A673 (cell line): ENCODE measurements at regions not wholly inside any gene's neighbourhood (a gene's known extent, or its start where the extent isn't known, plus 50 kb on each side); places are given as distances from the start of the nearest gene placed in this dataset.

Source experiments
- BruUV-seq: library from RNA; stranded (reverse); fragments of 400-500 nt; replicated peaks from 2 replicates; lab custom pipeline; 2021; lab: Mats Ljungman, UMichigan
- CTCF ChIA-PET: fragments of 300-600 bp; sonication (Branson Sonifier 250); formaldehyde crosslinking; loops from one replicate; lab custom pipeline; 2022; ENCODE audit warnings: antibody characterized with exemption; lab: Charles Lee
- POLR2A ChIA-PET: fragments of 300-600 bp; sonication (Branson Sonifier 250); formaldehyde crosslinking; loops from one replicate; lab custom pipeline; 2022; ENCODE audit warnings: antibody characterized with exemption; ENCODE audit not compliant: low non-redundant PET; lab: Charles Lee
- DNase-seq: peaks from one replicate; pipeline ENCODE4 v3.0.0-alpha.2; 2015; ENCODE audit warnings: low spot score
- H3K27ac ChIP-seq: fragments of 200-600 bp; sonication (generic); 2 replicates; pipeline ENCODE4 v1.5.1; 2016; ENCODE audit warnings: mixed run types, low read depth, mild to moderate bottlenecking, mixed read lengths, antibody characterized with exemption, low read length; ENCODE audit not compliant: poor library complexity, severe bottlenecking
- H3K27me3 ChIP-seq: fragments of 200-600 bp; sonication (generic); replicated peaks from 2 replicates; pipeline ENCODE4 v1.6.1; 2017; ENCODE audit warnings: mixed run types, low read depth, mild to moderate bottlenecking, mixed read lengths, antibody characterized with exemption, low read length; ENCODE audit not compliant: insufficient read depth, poor library complexity
- H3K36me3 ChIP-seq: fragments of 200-600 bp; sonication (generic); 2 replicates; pipeline ENCODE4 v1.6.1; 2016; ENCODE audit warnings: mixed run types, mild to moderate bottlenecking, mixed read lengths, antibody characterized with exemption, low read length; ENCODE audit not compliant: insufficient read depth, poor library complexity, severe bottlenecking
- H3K4me1 ChIP-seq: fragments of 200-600 bp; sonication (generic); 2 replicates; pipeline ENCODE4 v1.6.1; 2017; ENCODE audit warnings: mixed run types, mild to moderate bottlenecking, mixed read lengths, antibody characterized with exemption, low read length; ENCODE audit not compliant: insufficient read depth, poor library complexity, severe bottlenecking
- H3K4me3 ChIP-seq: fragments of 200-600 bp; sonication (generic); 2 replicates; pipeline ENCODE4 v1.5.1; 2016; ENCODE audit warnings: low read depth, mixed run types, mild to moderate bottlenecking, mixed read lengths, low read length; ENCODE audit not compliant: poor library complexity, severe bottlenecking
- H3K9me3 ChIP-seq: fragments of 200-600 bp; sonication (generic); 2 replicates; pipeline ENCODE4 v1.6.1; 2016; ENCODE audit warnings: mixed run types, low read depth, mild to moderate bottlenecking, mixed read lengths, antibody characterized with exemption, low read length; ENCODE audit not compliant: poor library complexity, severe bottlenecking
- EZH2 ChIP-seq: fragments of 200-600 bp; sonication (generic); IDR thresholded peaks from 2 replicates; pipeline ENCODE4 v1.6.1; 2017; ENCODE audit warnings: borderline replicate concordance, low read depth, mild to moderate bottlenecking, mixed read lengths, antibody characterized with exemption, low read length; ENCODE audit not compliant: poor library complexity, severe bottlenecking
- intact Hi-C: fragments of 100-400 bp; cut with micrococcal nuclease; formaldehyde crosslinking; loops from one replicate; pipeline ENCODE4 v1.10.0; 2022; ENCODE audit not compliant: unreplicated experiment
- TF ChIP-seq, protein P1 (sequence below): fragments of 300-800, 200-600 bp; sonication (generic); conservative IDR thresholded peaks from 2 replicates; pipeline ENCODE4 v1.5.1; 2017; ENCODE audit warnings: low read depth, mild to moderate bottlenecking, antibody characterized with exemption, low read length, moderate library complexity, mixed read lengths

DNA sequence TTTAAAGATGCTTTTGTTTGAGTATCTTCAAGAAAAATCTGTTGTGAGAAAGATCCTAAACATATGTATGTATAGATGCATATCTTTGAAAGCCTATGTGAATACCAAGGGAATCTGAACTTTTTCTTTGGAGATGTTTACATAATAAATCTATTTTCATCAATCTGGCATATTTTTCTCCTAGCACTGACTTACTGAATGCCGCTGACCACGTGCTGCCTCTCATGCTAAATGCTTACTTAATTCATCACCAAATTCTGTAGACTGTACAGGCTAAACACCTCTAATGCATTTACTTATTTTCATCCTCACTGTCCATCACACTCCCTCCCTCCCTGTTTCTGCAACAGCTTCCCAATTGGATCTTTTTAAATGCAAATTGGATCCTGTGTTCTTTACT, 566.2 kb upstream of the WWC1 start:
- ChIA-PET CTCF (no interaction called here), POLR2A (no interaction called here)
- BruUV-seq = no TSS peak

DNA sequence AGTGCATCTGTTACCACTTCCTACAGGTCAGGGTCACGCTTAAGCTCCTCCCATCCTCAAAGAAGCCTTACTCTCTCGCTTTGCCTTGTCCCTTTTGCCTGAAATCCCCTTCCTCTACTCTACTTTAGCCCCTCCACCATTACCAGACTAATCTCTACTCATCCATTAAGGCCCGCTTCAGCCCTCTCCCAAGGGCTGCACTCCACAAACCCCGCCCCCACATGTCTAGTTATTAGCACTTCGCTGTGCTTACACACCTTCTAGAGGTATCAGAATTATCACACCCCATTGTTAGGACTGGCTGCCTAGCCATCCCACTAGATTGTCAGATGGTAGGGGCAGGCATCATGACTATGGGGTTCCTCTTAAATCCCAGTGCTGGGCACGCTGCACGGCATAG, 565.7 kb upstream of the WWC1 start:
- intact Hi-C loops = loop anchor here (10.0 kb wide), 2 partner anchors 349 to 499 kb away; no protein-coding TSS in a partner anchor
- ChIA-PET CTCF (no interaction called here), POLR2A (no interaction called here)

More for the DNA sequence above, 566.2 kb upstream of the WWC1 start:
- H3K4me1 ChIP-seq = peaks cover 59% of the 10 kb centered on the region
- H3K36me3 ChIP-seq = no peaks in the 10 kb centered on the region
- H3K4me3 ChIP-seq = no peak overlapping the region
- intact Hi-C loops = loop anchor here (10.0 kb wide), 2 partner anchors 350 to 500 kb away; no protein-coding TSS in a partner anchor
- no peak for DNase-seq
- no peak for TF ChIP-seq EZH2
- TF ChIP-seq, protein P1, sequence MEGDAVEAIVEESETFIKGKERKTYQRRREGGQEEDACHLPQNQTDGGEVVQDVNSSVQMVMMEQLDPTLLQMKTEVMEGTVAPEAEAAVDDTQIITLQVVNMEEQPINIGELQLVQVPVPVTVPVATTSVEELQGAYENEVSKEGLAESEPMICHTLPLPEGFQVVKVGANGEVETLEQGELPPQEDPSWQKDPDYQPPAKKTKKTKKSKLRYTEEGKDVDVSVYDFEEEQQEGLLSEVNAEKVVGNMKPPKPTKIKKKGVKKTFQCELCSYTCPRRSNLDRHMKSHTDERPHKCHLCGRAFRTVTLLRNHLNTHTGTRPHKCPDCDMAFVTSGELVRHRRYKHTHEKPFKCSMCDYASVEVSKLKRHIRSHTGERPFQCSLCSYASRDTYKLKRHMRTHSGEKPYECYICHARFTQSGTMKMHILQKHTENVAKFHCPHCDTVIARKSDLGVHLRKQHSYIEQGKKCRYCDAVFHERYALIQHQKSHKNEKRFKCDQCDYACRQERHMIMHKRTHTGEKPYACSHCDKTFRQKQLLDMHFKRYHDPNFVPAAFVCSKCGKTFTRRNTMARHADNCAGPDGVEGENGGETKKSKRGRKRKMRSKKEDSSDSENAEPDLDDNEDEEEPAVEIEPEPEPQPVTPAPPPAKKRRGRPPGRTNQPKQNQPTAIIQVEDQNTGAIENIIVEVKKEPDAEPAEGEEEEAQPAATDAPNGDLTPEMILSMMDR = no peak
- no peaks in the 10 kb centered on the region for H3K9me3 ChIP-seq
- H3K27ac ChIP-seq = peak overlapping the region; percentile 32
- H3K27me3 ChIP-seq = no peaks in the 10 kb centered on the region

DNA sequence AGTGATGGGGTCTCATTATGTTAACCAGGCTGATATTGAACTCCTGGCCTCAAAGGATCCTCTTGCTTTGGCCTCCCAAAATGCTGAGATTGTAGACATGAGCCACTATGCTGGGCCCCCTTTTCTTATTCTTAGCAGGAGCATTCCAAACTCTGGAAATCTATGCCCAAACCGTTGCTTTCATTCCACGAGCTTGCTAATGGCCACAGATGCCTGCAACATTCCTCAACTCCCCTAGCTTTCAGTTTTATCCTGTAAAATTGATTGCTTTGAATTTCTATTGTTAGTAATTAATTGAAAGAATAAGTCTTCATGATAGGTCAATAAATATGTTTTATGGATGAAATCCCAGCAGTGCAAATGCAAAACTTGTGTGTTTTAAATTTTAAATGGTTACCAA, 564.8 kb upstream of the WWC1 start:
- BruUV-seq = no TSS peak
- intact Hi-C loops = loop anchor here (10.0 kb wide), 2 partner anchors 348 to 498 kb away; no protein-coding TSS in a partner anchor
- no peak overlapping the region for H3K27ac ChIP-seq
- CTCF ChIA-PET = no interaction called here
- H3K4me1 ChIP-seq = peaks cover 60% of the 10 kb centered on the region
- no peaks in the 10 kb centered on the region for H3K27me3 ChIP-seq
- no peak for DNase-seq
- H3K36me3 ChIP-seq = no peaks in the 10 kb centered on the region
- H3K4me3 ChIP-seq = no peak overlapping the region
- POLR2A ChIA-PET = interaction anchor here (0.7 kb wide), 1 partner anchor 125 kb away, joined by 3 read pairs; no protein-coding TSS in a partner anchor
- H3K9me3 ChIP-seq = no peaks in the 10 kb centered on the region
- TF ChIP-seq, protein P1 = no peak
- no peak for TF ChIP-seq EZH2

More for the DNA sequence above, 565.7 kb upstream of the WWC1 start:
- Histone ChIP-seq H3K27me3 (no peaks in the 10 kb centered on the region), H3K36me3 (no peaks in the 10 kb centered on the region), H3K27ac (peak overlapping the region; percentile 32), H3K4me1 (peaks cover 59% of the 10 kb centered on the region), H3K4me3 (no peak overlapping the region), H3K9me3 (no peaks in the 10 kb centered on the region)
- no peak for DNase-seq
- TF ChIP-seq, protein P1 = no peak
- TF ChIP-seq EZH2 = no peak
- BruUV-seq = no TSS peak
